IgD-negative memory B cell (primary cell): ENCODE measurements at regions not wholly inside any gene's neighbourhood (a gene's known extent, or its start where the extent isn't known, plus 50 kb on each side); places are given as distances from the start of the nearest gene placed in this dataset.

Experiments used
- H3K27ac Mint-ChIP-seq, 3 donors: one replicate each; pipeline ENCODE4 v1.8.0; 2020 to 2022; ENCODE audit warnings: mild to moderate bottlenecking in 3 of 3, mixed read lengths in 3 of 3, moderate library complexity in 1 of 3
- H3K27me3 Mint-ChIP-seq: one replicate; pipeline ENCODE4 v1.8.0; 2021; ENCODE audit warnings: mixed read lengths
- H3K36me3 Mint-ChIP-seq: one replicate; pipeline ENCODE4 v1.8.0; 2020; ENCODE audit warnings: mild to moderate bottlenecking, mixed read lengths
- H3K4me1 Mint-ChIP-seq, 3 donors: one replicate each; pipeline ENCODE4 v1.8.0; 2020 to 2022; ENCODE audit warnings: mixed read lengths in 3 of 3, mild to moderate bottlenecking in 1 of 3
- H3K4me3 Mint-ChIP-seq, 4 donors: one replicate each; pipeline ENCODE4 v1.8.0; 2020 to 2022; ENCODE audit warnings: mild to moderate bottlenecking in 4 of 4, mixed read lengths in 4 of 4, moderate library complexity in 3 of 4
- H3K9me3 Mint-ChIP-seq, 3 donors: one replicate each; pipeline ENCODE4 v1.8.0; 2020 to 2021; ENCODE audit warnings: mixed read lengths in 3 of 3, mild to moderate bottlenecking in 1 of 3

- H3K27ac Mint-ChIP-seq = no peak overlapping the region
- no peaks in the 10 kb centered on the region for H3K4me1 Mint-ChIP-seq
- no peak overlapping the region for H3K4me3 Mint-ChIP-seq
- H3K36me3 Mint-ChIP-seq = no peaks in the 10 kb centered on the region
- H3K27me3 Mint-ChIP-seq = peaks cover 3% of the 10 kb centered on the region
- no peaks in the 10 kb centered on the region for H3K9me3 Mint-ChIP-seq
Observed at GRCh38 chr4:84441758-84442377, 57.2 kb downstream of the NKX6-1 start.

- Mint-ChIP-seq H3K27ac (no peak overlapping the region), H3K9me3 (no peaks in the 10 kb centered on the region), H3K4me3 (no peak overlapping the region), H3K4me1 (no peaks in the 10 kb centered on the region), H3K36me3 (no peaks in the 10 kb centered on the region), H3K27me3 (peaks cover 1% of the 10 kb centered on the region)
Observed at GRCh38 chr4:84439996-84440395, 59.1 kb downstream of the NKX6-1 start.

- Mint-ChIP-seq H3K27ac (no peak overlapping the region), H3K36me3 (no peaks in the 10 kb centered on the region), H3K4me1 (no peaks in the 10 kb centered on the region), H3K4me3 (no peak overlapping the region), H3K27me3 (no peaks in the 10 kb centered on the region), H3K9me3 (peaks cover 0 to 1% (median 0%) of the 10 kb centered on the region in 3 donors)
Observed at GRCh38 chr4:84436812-84437211, 62.3 kb downstream of the NKX6-1 start.

- H3K27ac Mint-ChIP-seq = no peak overlapping the region
- H3K27me3 Mint-ChIP-seq = no peaks in the 10 kb centered on the region
- H3K36me3 Mint-ChIP-seq = no peaks in the 10 kb centered on the region
- H3K4me3 Mint-ChIP-seq = no peak overlapping the region
- no peaks in the 10 kb centered on the region for H3K4me1 Mint-ChIP-seq
- H3K9me3 Mint-ChIP-seq = peaks cover 0 to 1% (median 0%) of the 10 kb centered on the region in 3 donors
Observed at GRCh38 chr4:84434344-84434743, 64.7 kb downstream of the NKX6-1 start.

DNA sequence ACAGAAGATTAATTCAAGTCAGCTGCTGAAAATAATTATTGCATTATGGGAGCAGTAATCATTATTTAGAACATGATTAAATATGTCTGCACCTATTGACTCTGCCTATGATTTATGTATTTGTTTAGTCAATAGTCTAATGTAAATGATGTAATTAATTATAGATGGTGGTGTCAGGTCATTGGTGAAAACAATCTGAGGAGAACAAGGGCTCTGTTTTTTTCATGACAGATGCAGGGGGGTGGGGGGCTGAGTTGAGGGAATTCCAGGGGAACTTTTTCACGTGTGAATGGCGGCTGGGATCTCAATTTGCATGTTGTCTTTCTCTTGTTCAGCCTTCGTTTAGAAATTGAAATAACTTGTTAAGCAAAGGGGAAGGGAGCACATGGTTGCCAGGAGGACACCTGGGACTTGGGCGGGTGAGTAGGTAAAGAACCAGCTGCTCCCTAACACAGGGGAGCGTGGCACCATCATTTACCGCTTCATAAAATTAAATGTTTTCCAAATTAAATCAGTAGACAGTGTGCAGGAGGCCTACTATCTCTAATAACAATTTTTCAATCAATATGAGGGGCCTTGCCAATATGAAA is 65.4 kb downstream of the NKX6-1 start:
- Mint-ChIP-seq H3K27ac (no peak overlapping the region), H3K36me3 (no peaks in the 10 kb centered on the region), H3K4me1 (no peaks in the 10 kb centered on the region), H3K4me3 (no peak overlapping the region), H3K27me3 (no peaks in the 10 kb centered on the region), H3K9me3 (peaks cover 0 to 1% (median 0%) of the 10 kb centered on the region in 3 donors)

DNA sequence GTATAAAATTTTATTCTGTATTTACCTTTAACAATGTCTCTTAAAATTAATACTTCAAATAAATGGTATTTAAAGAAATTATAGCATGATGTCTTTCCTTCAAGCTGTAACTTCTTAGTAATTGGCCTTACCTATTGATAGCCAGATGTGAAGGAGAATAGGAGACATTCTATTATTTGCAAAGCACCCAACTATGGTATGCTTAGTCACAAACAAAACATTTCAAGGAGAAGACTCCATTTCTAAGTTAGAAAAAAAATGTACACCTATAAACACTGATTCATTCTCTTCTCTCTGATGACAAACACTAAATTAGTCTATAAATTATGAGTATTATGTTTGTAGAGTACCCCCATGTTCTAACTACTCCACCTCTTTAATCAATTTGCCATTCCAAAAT is 66.4 kb downstream of the NKX6-1 start:
- no peak overlapping the region for H3K27ac Mint-ChIP-seq
- peaks cover 0 to 1% (median 0%) of the 10 kb centered on the region in 3 donors for H3K9me3 Mint-ChIP-seq
- H3K27me3 Mint-ChIP-seq = no peaks in the 10 kb centered on the region
- H3K4me3 Mint-ChIP-seq = no peak overlapping the region
- no peaks in the 10 kb centered on the region for H3K36me3 Mint-ChIP-seq
- no peaks in the 10 kb centered on the region for H3K4me1 Mint-ChIP-seq

GRCh38 chr4:84420608-84421007 is 78.5 kb downstream of the NKX6-1 start:
- no peak overlapping the region for H3K27ac Mint-ChIP-seq

GRCh38 chr4:84419201-84419600 is 79.9 kb downstream of the NKX6-1 start:
- no peak overlapping the region for H3K27ac Mint-ChIP-seq
- H3K4me3 Mint-ChIP-seq = no peak overlapping the region
- H3K36me3 Mint-ChIP-seq = no peaks in the 10 kb centered on the region
- peaks cover 0 to 4% (median 0%) of the 10 kb centered on the region in 3 donors for H3K9me3 Mint-ChIP-seq
- H3K4me1 Mint-ChIP-seq = no peaks in the 10 kb centered on the region
- peaks cover 5% of the 10 kb centered on the region for H3K27me3 Mint-ChIP-seq

More at GRCh38 chr4:84420608-84421007, 78.5 kb downstream of the NKX6-1 start:
- peaks cover 3% of the 10 kb centered on the region for H3K27me3 Mint-ChIP-seq
- H3K4me3 Mint-ChIP-seq = no peak overlapping the region
- H3K36me3 Mint-ChIP-seq = no peaks in the 10 kb centered on the region
- no peaks in the 10 kb centered on the region for H3K4me1 Mint-ChIP-seq
- peaks cover 0 to 7% (median 6%) of the 10 kb centered on the region in 3 donors for H3K9me3 Mint-ChIP-seq

- Mint-ChIP-seq H3K36me3 (no peaks in the 10 kb centered on the region), H3K27me3 (peaks cover 5% of the 10 kb centered on the region), H3K9me3 (peaks cover 0 to 4% (median 0%) of the 10 kb centered on the region in 3 donors), H3K27ac (no peak overlapping the region), H3K4me1 (no peaks in the 10 kb centered on the region), H3K4me3 (no peak overlapping the region)
Observed at GRCh38 chr4:84417997-84418709, 80.9 kb downstream of the NKX6-1 start.

GRCh38 chr4:84413976-84414375 is 85.1 kb downstream of the NKX6-1 start:
- no peaks in the 10 kb centered on the region for H3K9me3 Mint-ChIP-seq
- no peak overlapping the region for H3K4me3 Mint-ChIP-seq
- no peaks in the 10 kb centered on the region for H3K4me1 Mint-ChIP-seq
- no peaks in the 10 kb centered on the region for H3K36me3 Mint-ChIP-seq
- no peak overlapping the region for H3K27ac Mint-ChIP-seq
- peaks cover 5% of the 10 kb centered on the region for H3K27me3 Mint-ChIP-seq

GRCh38 chr4:84413480-84413879 is 85.6 kb downstream of the NKX6-1 start:
- H3K27ac Mint-ChIP-seq = no peak overlapping the region
- peaks cover 5% of the 10 kb centered on the region for H3K27me3 Mint-ChIP-seq
- no peaks in the 10 kb centered on the region for H3K36me3 Mint-ChIP-seq
- H3K9me3 Mint-ChIP-seq = no peaks in the 10 kb centered on the region
- H3K4me1 Mint-ChIP-seq = no peaks in the 10 kb centered on the region
- H3K4me3 Mint-ChIP-seq = no peak overlapping the region

- peaks cover 3% of the 10 kb centered on the region for H3K27me3 Mint-ChIP-seq
- H3K4me3 Mint-ChIP-seq = no peak overlapping the region
- H3K36me3 Mint-ChIP-seq = no peaks in the 10 kb centered on the region
Observed at GRCh38 chr4:84412062-84412461, 87.0 kb downstream of the NKX6-1 start.

GRCh38 chr4:84407554-84408407 is 91.3 kb downstream of the NKX6-1 start:
- H3K27me3 Mint-ChIP-seq = no peaks in the 10 kb centered on the region
- H3K4me1 Mint-ChIP-seq = no peaks in the 10 kb centered on the region
- no peaks in the 10 kb centered on the region for H3K36me3 Mint-ChIP-seq
- H3K27ac Mint-ChIP-seq = peak overlapping the region in 1 of 3 donors; percentile 60
- H3K9me3 Mint-ChIP-seq = no peaks in the 10 kb centered on the region
- no peak overlapping the region for H3K4me3 Mint-ChIP-seq

More at GRCh38 chr4:84412062-84412461, 87.0 kb downstream of the NKX6-1 start:
- H3K9me3 Mint-ChIP-seq = no peaks in the 10 kb centered on the region
- no peak overlapping the region for H3K27ac Mint-ChIP-seq
- H3K4me1 Mint-ChIP-seq = no peaks in the 10 kb centered on the region

- Mint-ChIP-seq H3K4me1 (no peaks in the 10 kb centered on the region), H3K36me3 (no peaks in the 10 kb centered on the region), H3K9me3 (no peaks in the 10 kb centered on the region), H3K4me3 (no peak overlapping the region), H3K27ac (no peak overlapping the region), H3K27me3 (no peaks in the 10 kb centered on the region)
Observed at GRCh38 chr4:84403656-84404055, 95.4 kb downstream of the NKX6-1 start.

GRCh38 chr4:84401701-84402306 is 97.3 kb downstream of the NKX6-1 start:
- Mint-ChIP-seq H3K27ac (no peak overlapping the region), H3K4me1 (no peaks in the 10 kb centered on the region), H3K27me3 (no peaks in the 10 kb centered on the region), H3K4me3 (no peak overlapping the region), H3K36me3 (no peaks in the 10 kb centered on the region), H3K9me3 (no peaks in the 10 kb centered on the region)
